ENCODE measurements at regions not wholly inside any gene's neighbourhood (a gene's known extent, or its start where the extent isn't known, plus 50 kb on each side); places are given as distances from the start of the nearest gene placed in this dataset.

DNA sequence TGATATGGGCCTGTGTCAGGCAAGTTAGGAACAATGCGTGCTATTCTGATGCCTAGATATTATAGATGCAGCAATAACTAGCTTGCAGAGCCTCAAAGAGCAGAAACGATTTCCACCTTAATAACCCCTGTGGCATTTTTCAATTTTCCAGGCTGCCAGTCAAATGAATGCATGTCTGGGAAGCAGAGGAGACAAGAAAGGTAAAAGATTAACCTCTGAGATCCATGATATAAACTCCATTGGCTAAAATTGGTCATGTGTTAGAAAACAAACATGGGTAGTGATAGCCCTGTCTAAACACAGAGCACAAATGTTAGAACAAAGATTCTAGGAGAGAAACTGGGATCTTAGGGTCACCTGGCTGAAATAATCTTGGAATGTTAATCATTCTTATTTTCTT is 811.1 kb downstream of the DIAPH3 start (continued):
- TF ChIP-seq, protein P1, sequence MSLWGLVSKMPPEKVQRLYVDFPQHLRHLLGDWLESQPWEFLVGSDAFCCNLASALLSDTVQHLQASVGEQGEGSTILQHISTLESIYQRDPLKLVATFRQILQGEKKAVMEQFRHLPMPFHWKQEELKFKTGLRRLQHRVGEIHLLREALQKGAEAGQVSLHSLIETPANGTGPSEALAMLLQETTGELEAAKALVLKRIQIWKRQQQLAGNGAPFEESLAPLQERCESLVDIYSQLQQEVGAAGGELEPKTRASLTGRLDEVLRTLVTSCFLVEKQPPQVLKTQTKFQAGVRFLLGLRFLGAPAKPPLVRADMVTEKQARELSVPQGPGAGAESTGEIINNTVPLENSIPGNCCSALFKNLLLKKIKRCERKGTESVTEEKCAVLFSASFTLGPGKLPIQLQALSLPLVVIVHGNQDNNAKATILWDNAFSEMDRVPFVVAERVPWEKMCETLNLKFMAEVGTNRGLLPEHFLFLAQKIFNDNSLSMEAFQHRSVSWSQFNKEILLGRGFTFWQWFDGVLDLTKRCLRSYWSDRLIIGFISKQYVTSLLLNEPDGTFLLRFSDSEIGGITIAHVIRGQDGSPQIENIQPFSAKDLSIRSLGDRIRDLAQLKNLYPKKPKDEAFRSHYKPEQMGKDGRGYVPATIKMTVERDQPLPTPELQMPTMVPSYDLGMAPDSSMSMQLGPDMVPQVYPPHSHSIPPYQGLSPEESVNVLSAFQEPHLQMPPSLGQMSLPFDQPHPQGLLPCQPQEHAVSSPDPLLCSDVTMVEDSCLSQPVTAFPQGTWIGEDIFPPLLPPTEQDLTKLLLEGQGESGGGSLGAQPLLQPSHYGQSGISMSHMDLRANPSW (CRISPR knock-in tag; conservative IDR thresholded peaks at IDR 0.05; ENCODE audit: low read depth) = no peak
- TF ChIP-seq, protein P2, sequence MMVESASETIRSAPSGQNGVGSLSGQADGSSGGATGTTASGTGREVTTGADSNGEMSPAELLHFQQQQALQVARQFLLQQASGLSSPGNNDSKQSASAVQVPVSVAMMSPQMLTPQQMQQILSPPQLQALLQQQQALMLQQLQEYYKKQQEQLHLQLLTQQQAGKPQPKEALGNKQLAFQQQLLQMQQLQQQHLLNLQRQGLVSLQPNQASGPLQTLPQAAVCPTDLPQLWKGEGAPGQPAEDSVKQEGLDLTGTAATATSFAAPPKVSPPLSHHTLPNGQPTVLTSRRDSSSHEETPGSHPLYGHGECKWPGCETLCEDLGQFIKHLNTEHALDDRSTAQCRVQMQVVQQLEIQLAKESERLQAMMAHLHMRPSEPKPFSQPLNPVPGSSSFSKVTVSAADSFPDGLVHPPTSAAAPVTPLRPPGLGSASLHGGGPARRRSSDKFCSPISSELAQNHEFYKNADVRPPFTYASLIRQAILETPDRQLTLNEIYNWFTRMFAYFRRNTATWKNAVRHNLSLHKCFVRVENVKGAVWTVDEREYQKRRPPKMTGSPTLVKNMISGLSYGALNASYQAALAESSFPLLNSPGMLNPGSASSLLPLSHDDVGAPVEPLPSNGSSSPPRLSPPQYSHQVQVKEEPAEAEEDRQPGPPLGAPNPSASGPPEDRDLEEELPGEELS (CRISPR knock-in tag; IDR thresholded peaks at IDR 0.05) = no peak
- TF ChIP-seq, protein P3, sequence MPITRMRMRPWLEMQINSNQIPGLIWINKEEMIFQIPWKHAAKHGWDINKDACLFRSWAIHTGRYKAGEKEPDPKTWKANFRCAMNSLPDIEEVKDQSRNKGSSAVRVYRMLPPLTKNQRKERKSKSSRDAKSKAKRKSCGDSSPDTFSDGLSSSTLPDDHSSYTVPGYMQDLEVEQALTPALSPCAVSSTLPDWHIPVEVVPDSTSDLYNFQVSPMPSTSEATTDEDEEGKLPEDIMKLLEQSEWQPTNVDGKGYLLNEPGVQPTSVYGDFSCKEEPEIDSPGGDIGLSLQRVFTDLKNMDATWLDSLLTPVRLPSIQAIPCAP (CRISPR knock-in tag; IDR thresholded peaks at IDR 0.05) = no peak

DNA sequence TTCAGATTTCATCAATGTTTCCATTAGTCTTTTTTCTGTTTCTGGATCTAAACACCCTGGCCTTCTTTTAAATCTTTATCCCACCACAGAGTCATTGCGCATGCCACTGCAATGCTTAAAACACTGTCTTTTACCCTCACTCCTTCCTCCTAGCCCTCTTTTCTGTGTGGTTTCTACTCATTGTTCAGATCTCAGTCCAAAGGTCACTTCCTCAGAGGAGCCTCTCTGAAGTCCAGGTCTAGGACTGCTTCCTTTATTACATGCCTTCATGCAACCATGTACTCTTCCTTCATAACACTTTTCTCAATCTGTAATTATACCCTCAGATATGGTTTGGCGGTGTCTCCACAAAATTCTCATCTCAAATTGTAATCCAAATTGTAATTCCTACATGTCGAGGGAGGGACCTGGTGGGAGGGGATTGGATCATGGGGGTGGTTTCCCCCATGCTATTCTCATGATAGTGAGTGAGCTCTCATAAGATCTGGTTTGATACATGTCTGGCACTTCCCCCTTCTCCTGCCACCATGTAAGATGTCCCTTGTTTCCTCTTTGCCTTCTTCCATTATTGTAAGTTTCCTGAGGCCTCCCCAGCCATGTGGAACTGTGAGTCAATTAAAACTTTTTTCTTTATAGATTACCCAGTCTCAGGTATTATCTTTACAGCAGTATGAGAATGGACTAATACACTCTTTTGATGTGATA is 808.9 kb downstream of the DIAPH3 start:
- DNase-seq (ENCODE audit: low spot score) (no peak), ATAC-seq (no peak)
- Mint-ChIP-seq H3K36me3 (no peaks in the 10 kb centered on the region), H3K27me3 (ENCODE audit: low read depth) (no peaks in the 10 kb centered on the region; the same call in 1 of the 2 replicates), H3K4me1 (peaks cover 16% of the 10 kb centered on the region), H3K27ac (no peak overlapping the region), H3K4me3 (no peak overlapping the region), H3K9me3 (no peaks in the 10 kb centered on the region)
- CTCF ChIA-PET = no interaction called here
- POLR2A ChIA-PET = no interaction called here
- no peak for TF ChIP-seq PRRX2 (CRISPR knock-in tag; IDR thresholded peaks at IDR 0.05)
- no peak for TF ChIP-seq GTF2I (CRISPR knock-in tag; conservative IDR thresholded peaks at IDR 0.05)
- TF ChIP-seq, protein P4, sequence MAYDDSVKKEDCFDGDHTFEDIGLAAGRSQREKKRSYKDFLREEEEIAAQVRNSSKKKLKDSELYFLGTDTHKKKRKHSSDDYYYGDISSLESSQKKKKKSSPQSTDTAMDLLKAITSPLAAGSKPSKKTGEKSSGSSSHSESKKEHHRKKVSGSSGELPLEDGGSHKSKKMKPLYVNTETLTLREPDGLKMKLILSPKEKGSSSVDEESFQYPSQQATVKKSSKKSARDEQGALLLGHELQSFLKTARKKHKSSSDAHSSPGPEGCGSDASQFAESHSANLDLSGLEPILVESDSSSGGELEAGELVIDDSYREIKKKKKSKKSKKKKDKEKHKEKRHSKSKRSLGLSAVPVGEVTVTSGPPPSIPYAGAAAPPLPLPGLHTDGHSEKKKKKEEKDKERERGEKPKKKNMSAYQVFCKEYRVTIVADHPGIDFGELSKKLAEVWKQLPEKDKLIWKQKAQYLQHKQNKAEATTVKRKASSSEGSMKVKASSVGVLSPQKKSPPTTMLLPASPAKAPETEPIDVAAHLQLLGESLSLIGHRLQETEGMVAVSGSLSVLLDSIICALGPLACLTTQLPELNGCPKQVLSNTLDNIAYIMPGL (CRISPR knock-in tag; IDR thresholded peaks at IDR 0.05) = no peak
- no peak for TF ChIP-seq ZNF671 (CRISPR knock-in tag; IDR thresholded peaks at IDR 0.05)
- no peak for TF ChIP-seq SOX15 (CRISPR knock-in tag; IDR thresholded peaks at IDR 0.05)
- TF ChIP-seq, protein P5, sequence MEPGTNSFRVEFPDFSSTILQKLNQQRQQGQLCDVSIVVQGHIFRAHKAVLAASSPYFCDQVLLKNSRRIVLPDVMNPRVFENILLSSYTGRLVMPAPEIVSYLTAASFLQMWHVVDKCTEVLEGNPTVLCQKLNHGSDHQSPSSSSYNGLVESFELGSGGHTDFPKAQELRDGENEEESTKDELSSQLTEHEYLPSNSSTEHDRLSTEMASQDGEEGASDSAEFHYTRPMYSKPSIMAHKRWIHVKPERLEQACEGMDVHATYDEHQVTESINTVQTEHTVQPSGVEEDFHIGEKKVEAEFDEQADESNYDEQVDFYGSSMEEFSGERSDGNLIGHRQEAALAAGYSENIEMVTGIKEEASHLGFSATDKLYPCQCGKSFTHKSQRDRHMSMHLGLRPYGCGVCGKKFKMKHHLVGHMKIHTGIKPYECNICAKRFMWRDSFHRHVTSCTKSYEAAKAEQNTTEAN (CRISPR knock-in tag; IDR thresholded peaks at IDR 0.05) = no peak
- no peak for TF ChIP-seq OVOL2 (CRISPR knock-in tag; IDR thresholded peaks at IDR 0.05; ENCODE audit: borderline replicate concordance)
- TF ChIP-seq JAZF1 (CRISPR knock-in tag; IDR thresholded peaks at IDR 0.05) = no peak
- TF ChIP-seq RORB (CRISPR knock-in tag; IDR thresholded peaks at IDR 0.05) = no peak
- no peak for TF ChIP-seq TEAD1 (CRISPR knock-in tag; IDR thresholded peaks at IDR 0.05)
- TF ChIP-seq ZNF263 (CRISPR knock-in tag; IDR thresholded peaks at IDR 0.05; ENCODE audit: low read depth) = no peak
- no peak for TF ChIP-seq GRHL2 (CRISPR knock-in tag; IDR thresholded peaks at IDR 0.05; ENCODE audit: insufficient replicate concordance, severe bottlenecking)
- TF ChIP-seq, protein P6, sequence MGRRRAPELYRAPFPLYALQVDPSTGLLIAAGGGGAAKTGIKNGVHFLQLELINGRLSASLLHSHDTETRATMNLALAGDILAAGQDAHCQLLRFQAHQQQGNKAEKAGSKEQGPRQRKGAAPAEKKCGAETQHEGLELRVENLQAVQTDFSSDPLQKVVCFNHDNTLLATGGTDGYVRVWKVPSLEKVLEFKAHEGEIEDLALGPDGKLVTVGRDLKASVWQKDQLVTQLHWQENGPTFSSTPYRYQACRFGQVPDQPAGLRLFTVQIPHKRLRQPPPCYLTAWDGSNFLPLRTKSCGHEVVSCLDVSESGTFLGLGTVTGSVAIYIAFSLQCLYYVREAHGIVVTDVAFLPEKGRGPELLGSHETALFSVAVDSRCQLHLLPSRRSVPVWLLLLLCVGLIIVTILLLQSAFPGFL (CRISPR knock-in tag; IDR thresholded peaks at IDR 0.05; ENCODE audit: borderline replicate concordance) = no peak
- TF ChIP-seq RELA (CRISPR knock-in tag; IDR thresholded peaks at IDR 0.05; ENCODE audit: borderline replicate concordance) = no peak
- TF ChIP-seq, protein P7, sequence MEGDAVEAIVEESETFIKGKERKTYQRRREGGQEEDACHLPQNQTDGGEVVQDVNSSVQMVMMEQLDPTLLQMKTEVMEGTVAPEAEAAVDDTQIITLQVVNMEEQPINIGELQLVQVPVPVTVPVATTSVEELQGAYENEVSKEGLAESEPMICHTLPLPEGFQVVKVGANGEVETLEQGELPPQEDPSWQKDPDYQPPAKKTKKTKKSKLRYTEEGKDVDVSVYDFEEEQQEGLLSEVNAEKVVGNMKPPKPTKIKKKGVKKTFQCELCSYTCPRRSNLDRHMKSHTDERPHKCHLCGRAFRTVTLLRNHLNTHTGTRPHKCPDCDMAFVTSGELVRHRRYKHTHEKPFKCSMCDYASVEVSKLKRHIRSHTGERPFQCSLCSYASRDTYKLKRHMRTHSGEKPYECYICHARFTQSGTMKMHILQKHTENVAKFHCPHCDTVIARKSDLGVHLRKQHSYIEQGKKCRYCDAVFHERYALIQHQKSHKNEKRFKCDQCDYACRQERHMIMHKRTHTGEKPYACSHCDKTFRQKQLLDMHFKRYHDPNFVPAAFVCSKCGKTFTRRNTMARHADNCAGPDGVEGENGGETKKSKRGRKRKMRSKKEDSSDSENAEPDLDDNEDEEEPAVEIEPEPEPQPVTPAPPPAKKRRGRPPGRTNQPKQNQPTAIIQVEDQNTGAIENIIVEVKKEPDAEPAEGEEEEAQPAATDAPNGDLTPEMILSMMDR (IDR thresholded peaks at IDR 0.05) = no peak
- TF ChIP-seq NFE2L1 (CRISPR knock-in tag; IDR thresholded peaks at IDR 0.05) = no peak
- TF ChIP-seq, protein P3 (CRISPR knock-in tag; IDR thresholded peaks at IDR 0.05) = no peak
- TF ChIP-seq TCF7 (CRISPR knock-in tag; IDR thresholded peaks at IDR 0.05; ENCODE audit: low read depth) = no peak

Data from WTC11 (cell line).